ENCODE measurements at regions not wholly inside any gene's neighbourhood (a gene's known extent, or its start where the extent isn't known, plus 50 kb on each side); places are given as distances from the start of the nearest gene placed in this dataset.
"Not testable (repeated sequence)": the region's sequence is repeated elsewhere in the genome, so short reads cannot be mapped to it uniquely, and the experiment has no call there.

DNA sequence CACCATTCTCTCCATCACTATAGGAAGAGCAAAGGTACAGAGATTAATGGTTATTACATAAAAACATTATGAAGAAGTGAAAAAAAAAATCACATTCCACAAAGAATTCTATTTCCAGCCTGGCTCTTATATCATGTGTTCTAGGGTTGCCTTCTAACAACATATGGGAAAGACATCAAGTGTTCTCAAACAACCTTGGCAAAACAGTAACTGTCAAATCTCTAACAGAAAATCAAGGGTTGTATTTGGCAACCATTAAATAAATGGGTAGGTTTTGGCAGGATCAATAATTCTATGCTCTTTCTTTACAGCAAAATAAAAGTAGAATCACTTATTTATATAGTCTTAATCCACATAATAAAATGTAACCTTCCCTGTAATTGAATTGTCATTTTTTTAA, 728.9 kb downstream of the MAT2B start (continued):
- TF ChIP-seq SP1 (CRISPR knock-in tag; conservative IDR thresholded peaks at IDR 0.05), result no peak

DNA sequence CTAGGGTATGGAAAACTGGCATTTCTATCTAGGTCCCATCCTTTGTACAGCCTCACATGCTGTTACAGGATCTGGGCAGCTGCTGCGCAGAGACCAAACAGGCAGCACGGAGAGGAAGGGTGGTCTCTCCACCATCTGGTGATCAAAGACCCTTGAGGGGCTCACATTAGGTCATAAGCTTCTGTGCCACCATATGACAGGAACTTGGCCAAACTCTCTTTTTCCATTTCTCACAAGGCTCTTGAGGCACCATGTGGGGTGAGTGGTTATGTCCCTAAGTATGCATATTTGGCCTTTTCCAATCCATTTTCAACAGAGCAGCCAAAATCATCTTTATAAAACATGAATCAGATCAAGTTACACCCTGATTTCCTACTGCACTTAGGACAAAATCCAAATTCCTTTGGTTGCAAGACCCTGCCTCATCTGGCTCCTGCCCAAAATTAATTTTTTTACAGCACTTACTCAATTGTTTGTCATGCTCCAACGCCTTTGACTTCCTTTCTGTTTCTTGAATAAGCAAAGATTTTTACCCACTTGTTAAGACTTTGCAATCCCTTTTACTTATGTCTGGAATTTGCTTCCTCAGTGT, 730.0 kb downstream of the MAT2B start:
- POLR2A ChIA-PET, result no interaction called here

DNA sequence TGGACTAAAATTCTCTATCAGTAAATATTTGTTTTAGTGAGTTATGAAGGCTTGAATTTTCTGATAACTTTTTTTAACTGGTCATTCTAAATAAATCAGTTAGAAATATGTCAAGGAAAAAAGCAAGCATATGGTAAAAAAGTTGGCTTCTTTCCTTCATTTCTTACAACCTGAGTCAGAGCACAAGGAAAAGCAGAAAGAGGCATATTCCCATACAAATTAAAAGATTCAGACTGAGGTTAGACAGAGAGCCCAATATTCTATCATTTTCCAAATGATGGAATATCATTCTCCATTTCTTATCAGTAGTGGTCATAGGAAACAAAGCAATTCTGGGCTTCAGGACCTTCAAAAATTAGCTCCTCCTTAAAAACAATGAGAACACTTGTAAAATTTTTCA, 732.1 kb downstream of the MAT2B start:
- no peak for DNase-seq (ENCODE audit: low spot score)
- Mint-ChIP-seq H3K4me3 (no peak overlapping the region), H3K27me3 (ENCODE audit: low read depth) (no peaks in the 10 kb centered on the region), H3K4me1 (no peaks in the 10 kb centered on the region; the same call in 1 of the 2 replicates), H3K27ac (no peak overlapping the region), H3K36me3 (no peaks in the 10 kb centered on the region), H3K9me3 (no peaks in the 10 kb centered on the region)
- CTCF ChIA-PET, result no interaction called here
- no peak for ATAC-seq
- TF ChIP-seq, protein P1, sequence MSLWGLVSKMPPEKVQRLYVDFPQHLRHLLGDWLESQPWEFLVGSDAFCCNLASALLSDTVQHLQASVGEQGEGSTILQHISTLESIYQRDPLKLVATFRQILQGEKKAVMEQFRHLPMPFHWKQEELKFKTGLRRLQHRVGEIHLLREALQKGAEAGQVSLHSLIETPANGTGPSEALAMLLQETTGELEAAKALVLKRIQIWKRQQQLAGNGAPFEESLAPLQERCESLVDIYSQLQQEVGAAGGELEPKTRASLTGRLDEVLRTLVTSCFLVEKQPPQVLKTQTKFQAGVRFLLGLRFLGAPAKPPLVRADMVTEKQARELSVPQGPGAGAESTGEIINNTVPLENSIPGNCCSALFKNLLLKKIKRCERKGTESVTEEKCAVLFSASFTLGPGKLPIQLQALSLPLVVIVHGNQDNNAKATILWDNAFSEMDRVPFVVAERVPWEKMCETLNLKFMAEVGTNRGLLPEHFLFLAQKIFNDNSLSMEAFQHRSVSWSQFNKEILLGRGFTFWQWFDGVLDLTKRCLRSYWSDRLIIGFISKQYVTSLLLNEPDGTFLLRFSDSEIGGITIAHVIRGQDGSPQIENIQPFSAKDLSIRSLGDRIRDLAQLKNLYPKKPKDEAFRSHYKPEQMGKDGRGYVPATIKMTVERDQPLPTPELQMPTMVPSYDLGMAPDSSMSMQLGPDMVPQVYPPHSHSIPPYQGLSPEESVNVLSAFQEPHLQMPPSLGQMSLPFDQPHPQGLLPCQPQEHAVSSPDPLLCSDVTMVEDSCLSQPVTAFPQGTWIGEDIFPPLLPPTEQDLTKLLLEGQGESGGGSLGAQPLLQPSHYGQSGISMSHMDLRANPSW (CRISPR knock-in tag; conservative IDR thresholded peaks at IDR 0.05; ENCODE audit: low read depth), result no peak
- TF ChIP-seq KAT7 (CRISPR knock-in tag; IDR thresholded peaks at IDR 0.05; ENCODE audit: borderline replicate concordance), result no peak
- TF ChIP-seq CBFB (CRISPR knock-in tag; IDR thresholded peaks at IDR 0.05; ENCODE audit: low read depth), result no peak
- no peak for TF ChIP-seq EMX1 (CRISPR knock-in tag; IDR thresholded peaks at IDR 0.05)
- TF ChIP-seq, protein P2, sequence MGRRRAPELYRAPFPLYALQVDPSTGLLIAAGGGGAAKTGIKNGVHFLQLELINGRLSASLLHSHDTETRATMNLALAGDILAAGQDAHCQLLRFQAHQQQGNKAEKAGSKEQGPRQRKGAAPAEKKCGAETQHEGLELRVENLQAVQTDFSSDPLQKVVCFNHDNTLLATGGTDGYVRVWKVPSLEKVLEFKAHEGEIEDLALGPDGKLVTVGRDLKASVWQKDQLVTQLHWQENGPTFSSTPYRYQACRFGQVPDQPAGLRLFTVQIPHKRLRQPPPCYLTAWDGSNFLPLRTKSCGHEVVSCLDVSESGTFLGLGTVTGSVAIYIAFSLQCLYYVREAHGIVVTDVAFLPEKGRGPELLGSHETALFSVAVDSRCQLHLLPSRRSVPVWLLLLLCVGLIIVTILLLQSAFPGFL (CRISPR knock-in tag; IDR thresholded peaks at IDR 0.05; ENCODE audit: borderline replicate concordance), result no peak
- TF ChIP-seq MYBL2 (CRISPR knock-in tag; IDR thresholded peaks at IDR 0.05), result no peak
- TF ChIP-seq ZNF138 (CRISPR knock-in tag; conservative IDR thresholded peaks at IDR 0.05), result no peak
- TF ChIP-seq, protein P3, sequence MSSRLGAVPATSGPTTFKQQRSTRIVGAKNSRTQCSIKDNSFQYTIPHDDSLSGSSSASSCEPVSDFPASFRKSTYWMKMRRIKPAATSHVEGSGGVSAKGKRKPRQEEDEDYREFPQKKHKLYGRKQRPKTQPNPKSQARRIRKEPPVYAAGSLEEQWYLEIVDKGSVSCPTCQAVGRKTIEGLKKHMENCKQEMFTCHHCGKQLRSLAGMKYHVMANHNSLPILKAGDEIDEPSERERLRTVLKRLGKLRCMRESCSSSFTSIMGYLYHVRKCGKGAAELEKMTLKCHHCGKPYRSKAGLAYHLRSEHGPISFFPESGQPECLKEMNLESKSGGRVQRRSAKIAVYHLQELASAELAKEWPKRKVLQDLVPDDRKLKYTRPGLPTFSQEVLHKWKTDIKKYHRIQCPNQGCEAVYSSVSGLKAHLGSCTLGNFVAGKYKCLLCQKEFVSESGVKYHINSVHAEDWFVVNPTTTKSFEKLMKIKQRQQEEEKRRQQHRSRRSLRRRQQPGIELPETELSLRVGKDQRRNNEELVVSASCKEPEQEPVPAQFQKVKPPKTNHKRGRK (CRISPR knock-in tag; IDR thresholded peaks at IDR 0.05; ENCODE audit: borderline replicate concordance), result no peak
- no peak for TF ChIP-seq RELA (CRISPR knock-in tag; IDR thresholded peaks at IDR 0.05; ENCODE audit: borderline replicate concordance)
- TF ChIP-seq, protein P4, sequence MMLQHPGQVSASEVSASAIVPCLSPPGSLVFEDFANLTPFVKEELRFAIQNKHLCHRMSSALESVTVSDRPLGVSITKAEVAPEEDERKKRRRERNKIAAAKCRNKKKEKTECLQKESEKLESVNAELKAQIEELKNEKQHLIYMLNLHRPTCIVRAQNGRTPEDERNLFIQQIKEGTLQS (CRISPR knock-in tag; conservative IDR thresholded peaks at IDR 0.05), result no peak
- TF ChIP-seq, protein P5, sequence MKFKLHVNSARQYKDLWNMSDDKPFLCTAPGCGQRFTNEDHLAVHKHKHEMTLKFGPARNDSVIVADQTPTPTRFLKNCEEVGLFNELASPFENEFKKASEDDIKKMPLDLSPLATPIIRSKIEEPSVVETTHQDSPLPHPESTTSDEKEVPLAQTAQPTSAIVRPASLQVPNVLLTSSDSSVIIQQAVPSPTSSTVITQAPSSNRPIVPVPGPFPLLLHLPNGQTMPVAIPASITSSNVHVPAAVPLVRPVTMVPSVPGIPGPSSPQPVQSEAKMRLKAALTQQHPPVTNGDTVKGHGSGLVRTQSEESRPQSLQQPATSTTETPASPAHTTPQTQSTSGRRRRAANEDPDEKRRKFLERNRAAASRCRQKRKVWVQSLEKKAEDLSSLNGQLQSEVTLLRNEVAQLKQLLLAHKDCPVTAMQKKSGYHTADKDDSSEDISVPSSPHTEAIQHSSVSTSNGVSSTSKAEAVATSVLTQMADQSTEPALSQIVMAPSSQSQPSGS (CRISPR knock-in tag; IDR thresholded peaks at IDR 0.05; ENCODE audit: borderline replicate concordance, low read depth), result no peak
- TF ChIP-seq, protein P6, sequence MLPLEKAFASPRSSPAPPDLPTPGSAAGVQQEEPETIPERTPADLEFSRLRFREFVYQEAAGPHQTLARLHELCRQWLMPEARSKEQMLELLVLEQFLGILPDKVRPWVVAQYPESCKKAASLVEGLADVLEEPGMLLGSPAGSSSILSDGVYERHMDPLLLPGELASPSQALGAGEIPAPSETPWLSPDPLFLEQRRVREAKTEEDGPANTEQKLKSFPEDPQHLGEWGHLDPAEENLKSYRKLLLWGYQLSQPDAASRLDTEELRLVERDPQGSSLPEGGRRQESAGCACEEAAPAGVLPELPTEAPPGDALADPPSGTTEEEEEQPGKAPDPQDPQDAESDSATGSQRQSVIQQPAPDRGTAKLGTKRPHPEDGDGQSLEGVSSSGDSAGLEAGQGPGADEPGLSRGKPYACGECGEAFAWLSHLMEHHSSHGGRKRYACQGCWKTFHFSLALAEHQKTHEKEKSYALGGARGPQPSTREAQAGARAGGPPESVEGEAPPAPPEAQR (CRISPR knock-in tag; IDR thresholded peaks at IDR 0.05), result no peak
- no peak for TF ChIP-seq ZNF121 (CRISPR knock-in tag; IDR thresholded peaks at IDR 0.05)
- POLR2A ChIA-PET, result no interaction called here

More for the DNA sequence above, 730.0 kb downstream of the MAT2B start:
- no peaks in the 10 kb centered on the region for H3K9me3 Mint-ChIP-seq
- no peak overlapping the region for H3K27ac Mint-ChIP-seq
- no peaks in the 10 kb centered on the region for H3K36me3 Mint-ChIP-seq
- DNase-seq (ENCODE audit: low spot score) (no peak), ATAC-seq (no peak)
- H3K27me3 Mint-ChIP-seq (ENCODE audit: low read depth), result no peaks in the 10 kb centered on the region
- no peak for TF ChIP-seq ZNF121 (CRISPR knock-in tag; IDR thresholded peaks at IDR 0.05)
- TF ChIP-seq CREB1 (CRISPR knock-in tag; IDR thresholded peaks at IDR 0.05), result no peak
- peaks cover 3% of the 10 kb centered on the region for H3K4me1 Mint-ChIP-seq
- no peak overlapping the region for H3K4me3 Mint-ChIP-seq
- CTCF ChIA-PET, result no interaction called here

DNA sequence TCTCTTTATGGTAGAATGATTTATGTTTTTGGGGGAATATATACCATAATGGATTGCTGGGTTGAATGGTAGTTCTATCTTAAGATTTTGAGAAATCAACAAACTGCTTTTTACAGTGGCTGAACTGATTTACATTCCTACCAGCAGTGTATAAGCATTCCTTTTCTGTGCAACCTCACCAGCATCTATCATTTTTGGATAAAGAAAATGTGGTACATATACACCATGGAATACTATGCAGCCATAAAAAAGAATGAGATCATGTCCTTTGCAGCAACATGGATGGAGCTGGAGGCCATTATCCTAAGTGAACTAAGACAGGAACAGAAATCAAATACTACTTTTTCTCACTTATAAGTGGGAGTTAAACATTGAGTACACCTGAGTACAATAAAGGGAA, 746.4 kb downstream of the MAT2B start:
- H3K27me3 Mint-ChIP-seq (ENCODE audit: low read depth); H3K4me3 Mint-ChIP-seq; POLR2A ChIA-PET; H3K27ac Mint-ChIP-seq; ATAC-seq; H3K9me3 Mint-ChIP-seq; H3K36me3 Mint-ChIP-seq; DNase-seq (ENCODE audit: low spot score); CTCF ChIA-PET: not testable (repeated sequence)
- peaks cover 25% of the 10 kb centered on the region for H3K4me1 Mint-ChIP-seq
